ENCODE measurements at regions not wholly inside any gene's neighbourhood (a gene's known extent, or its start where the extent isn't known, plus 50 kb on each side); places are given as distances from the start of the nearest gene placed in this dataset.
"Not testable (repeated sequence)": the region's sequence is repeated elsewhere in the genome, so short reads cannot be mapped to it uniquely, and the experiment has no call there.

GRCh38 chr10:76778914-76779795 lies 858.5 kb downstream of the KCNMA1 start:
- DNase-seq (ENCODE audit: low read depth): peak; percentile 44
- TF ChIP-seq, protein P1, sequence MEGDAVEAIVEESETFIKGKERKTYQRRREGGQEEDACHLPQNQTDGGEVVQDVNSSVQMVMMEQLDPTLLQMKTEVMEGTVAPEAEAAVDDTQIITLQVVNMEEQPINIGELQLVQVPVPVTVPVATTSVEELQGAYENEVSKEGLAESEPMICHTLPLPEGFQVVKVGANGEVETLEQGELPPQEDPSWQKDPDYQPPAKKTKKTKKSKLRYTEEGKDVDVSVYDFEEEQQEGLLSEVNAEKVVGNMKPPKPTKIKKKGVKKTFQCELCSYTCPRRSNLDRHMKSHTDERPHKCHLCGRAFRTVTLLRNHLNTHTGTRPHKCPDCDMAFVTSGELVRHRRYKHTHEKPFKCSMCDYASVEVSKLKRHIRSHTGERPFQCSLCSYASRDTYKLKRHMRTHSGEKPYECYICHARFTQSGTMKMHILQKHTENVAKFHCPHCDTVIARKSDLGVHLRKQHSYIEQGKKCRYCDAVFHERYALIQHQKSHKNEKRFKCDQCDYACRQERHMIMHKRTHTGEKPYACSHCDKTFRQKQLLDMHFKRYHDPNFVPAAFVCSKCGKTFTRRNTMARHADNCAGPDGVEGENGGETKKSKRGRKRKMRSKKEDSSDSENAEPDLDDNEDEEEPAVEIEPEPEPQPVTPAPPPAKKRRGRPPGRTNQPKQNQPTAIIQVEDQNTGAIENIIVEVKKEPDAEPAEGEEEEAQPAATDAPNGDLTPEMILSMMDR (conservative IDR thresholded peaks at IDR 0.05; ENCODE audit: low read depth, low read length): peak; percentile 28
- H3K4me3 ChIP-seq (ENCODE audit: low read depth, low read length): no peak overlapping the region

DNA sequence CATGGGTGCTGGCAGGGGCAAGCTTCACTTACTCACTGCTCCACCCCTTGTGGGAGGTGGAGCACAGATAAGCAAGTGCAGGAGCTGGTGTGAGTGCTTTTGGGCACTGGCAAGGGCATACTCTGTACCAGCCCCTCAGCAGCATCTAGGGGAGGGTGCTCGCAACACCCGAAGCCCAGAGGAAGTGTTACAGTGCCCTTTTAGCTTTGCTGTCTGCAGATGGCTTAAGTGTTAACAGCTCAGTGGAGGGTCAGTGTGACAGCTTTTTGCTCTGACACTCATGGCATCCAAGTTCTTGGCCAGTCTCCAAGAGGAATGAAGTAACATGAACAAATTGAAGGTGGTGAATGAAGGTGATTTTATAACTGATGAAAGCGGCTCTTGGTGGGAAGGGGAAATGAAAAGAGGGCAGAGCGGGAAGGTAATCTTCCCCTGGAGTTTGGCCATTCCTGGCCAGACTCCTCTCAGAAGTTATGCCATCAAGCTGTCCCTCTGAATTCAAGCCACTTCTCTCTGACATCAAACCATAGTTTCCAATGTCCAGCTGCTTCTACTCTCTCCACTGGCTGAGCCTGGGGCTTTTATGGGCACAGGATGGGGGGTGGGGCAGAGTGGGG lies 862.5 kb downstream of the KCNMA1 start:
- TF ChIP-seq, protein P1 (conservative IDR thresholded peaks at IDR 0.05; ENCODE audit: low read depth, low read length): no peak
- no peak overlapping the region for H3K4me3 ChIP-seq (ENCODE audit: low read depth, low read length)
- no peak for DNase-seq (ENCODE audit: low read depth)

DNA sequence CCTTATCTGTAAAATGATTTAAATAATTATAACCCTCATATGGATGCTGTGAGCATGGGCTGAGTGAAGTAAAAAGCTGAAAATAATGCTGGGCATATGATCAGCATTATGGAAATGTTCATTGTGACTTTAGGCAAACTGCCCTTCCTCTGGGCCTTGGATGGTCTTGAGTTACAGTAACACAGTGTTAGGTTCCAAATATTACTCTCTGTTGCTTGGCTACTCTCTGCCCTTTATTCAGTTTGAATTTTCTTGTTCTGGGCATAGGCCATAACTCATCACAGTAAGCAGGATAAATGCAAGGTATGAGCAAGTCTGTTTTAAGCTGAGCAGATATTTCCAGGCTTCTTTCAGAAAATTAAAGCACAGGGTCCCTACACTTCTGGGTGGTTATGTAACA lies 868.0 kb downstream of the KCNMA1 start:
- H3K4me3 ChIP-seq (ENCODE audit: low read depth, low read length): no peak overlapping the region
- TF ChIP-seq, protein P1 (conservative IDR thresholded peaks at IDR 0.05; ENCODE audit: low read depth, low read length): no peak
- no peak for DNase-seq (ENCODE audit: low read depth)

DNA sequence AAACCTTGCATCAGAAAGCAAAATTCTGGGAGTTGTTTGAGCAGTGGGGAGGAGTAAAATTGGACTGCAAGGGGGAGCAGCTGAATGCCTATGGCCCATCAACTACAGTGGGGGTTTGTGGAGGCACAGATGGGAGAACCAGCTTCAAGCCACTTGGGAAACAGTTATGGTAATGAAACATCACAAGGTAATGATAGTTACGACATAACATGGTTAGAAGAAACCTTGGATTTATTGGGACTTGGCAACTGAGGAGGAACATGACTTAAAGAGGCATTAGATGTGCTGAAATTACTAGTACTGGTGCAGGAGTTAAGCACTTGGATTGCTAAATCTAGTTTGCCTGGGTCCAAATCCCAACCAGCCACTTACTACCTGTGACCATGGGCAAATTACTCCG lies 868.4 kb downstream of the KCNMA1 start:
- TF ChIP-seq, protein P1 (conservative IDR thresholded peaks at IDR 0.05; ENCODE audit: low read depth, low read length): no peak
- no peak overlapping the region for H3K4me3 ChIP-seq (ENCODE audit: low read depth, low read length)
- no peak for DNase-seq (ENCODE audit: low read depth)

DNA sequence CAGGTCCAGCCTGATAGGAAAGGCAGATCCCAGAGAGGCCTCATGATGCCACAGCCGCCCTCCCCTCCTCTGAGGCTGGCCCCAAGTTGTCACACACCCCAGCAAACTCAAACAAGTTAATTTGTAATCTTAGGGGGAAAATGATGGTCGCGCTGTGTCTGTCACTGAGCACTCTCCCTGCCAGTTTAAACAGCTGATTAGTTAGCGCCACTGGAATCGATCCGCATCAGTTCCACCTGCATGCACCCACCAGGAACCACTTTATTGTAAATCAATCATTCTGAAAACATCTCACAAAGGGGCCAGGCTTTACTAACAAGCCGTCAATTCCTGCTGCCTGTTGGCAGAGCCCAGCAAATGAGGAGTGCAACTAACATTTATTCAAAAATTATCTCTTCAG lies 870.9 kb downstream of the KCNMA1 start:
- TF ChIP-seq, protein P1 (conservative IDR thresholded peaks at IDR 0.05; ENCODE audit: low read depth, low read length): no peak

DNA sequence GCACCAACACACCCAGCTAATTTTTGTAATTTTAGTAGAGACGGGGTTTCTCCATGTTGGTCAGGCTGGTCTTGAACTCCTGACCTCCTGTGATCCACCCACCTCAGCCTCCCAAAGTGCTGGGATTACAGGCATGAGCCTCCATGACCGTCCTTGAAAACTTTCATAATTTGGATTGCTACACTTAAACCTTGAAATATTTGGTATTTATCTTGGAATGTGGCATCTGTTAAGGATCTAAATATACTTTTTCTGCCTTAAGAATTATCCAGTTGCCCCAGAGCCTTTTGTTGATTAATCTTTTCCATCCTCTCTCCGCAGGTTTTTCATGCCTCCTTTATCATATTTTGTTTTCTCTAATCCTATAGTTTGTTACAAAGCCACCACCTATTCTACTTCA lies 872.7 kb downstream of the KCNMA1 start:
- DNase-seq (ENCODE audit: low read depth); H3K4me3 ChIP-seq (ENCODE audit: low read depth, low read length): not testable (repeated sequence)

More for the DNA sequence above, 870.9 kb downstream of the KCNMA1 start:
- H3K4me3 ChIP-seq (ENCODE audit: low read depth, low read length): no peak overlapping the region
- no peak for DNase-seq (ENCODE audit: low read depth)

GRCh38 chr10:76764177-76764576 lies 873.4 kb downstream of the KCNMA1 start:
- TF ChIP-seq, protein P1 (conservative IDR thresholded peaks at IDR 0.05; ENCODE audit: low read depth, low read length): no peak
- no peak overlapping the region for H3K4me3 ChIP-seq (ENCODE audit: low read depth, low read length)
- DNase-seq (ENCODE audit: low read depth): no peak
